GM12878 (cell line): ENCODE measurements at regions not wholly inside any gene's neighbourhood (a gene's known extent, or its start where the extent isn't known, plus 50 kb on each side); places are given as distances from the start of the nearest gene placed in this dataset.

Experiments
- ATAC-seq: fragments of 200-7000 bp; cut with Tn5 transposase; 3 replicates; pipeline ENCODE4 v1.9.1; 2020; ENCODE audit warnings: mild to moderate bottlenecking, moderate library complexity
- BruUV-seq: library from RNA; stranded (reverse); fragments of 400-500 nt; replicated peaks from 2 replicates; lab custom pipeline; 2021; lab: Mats Ljungman, UMichigan
- CTCF ChIA-PET: fragments of 300-600 bp; sonication (Branson Sonifier 250); formaldehyde crosslinking; extraction: SDS; loops from one replicate; lab custom pipeline; 2021; ENCODE audit warnings: inconsistent platforms; lab: Yijun Ruan, JAX
- POLR2A ChIA-PET: fragments of 350-600 bp; formaldehyde crosslinking; extraction: SDS; loops from one replicate; lab custom pipeline; 2021; ENCODE audit warnings: inconsistent platforms; lab: Charles Lee
- RAD21 ChIA-PET: fragments of 300-600 bp; sonication (Branson Sonifier 250); formaldehyde crosslinking; loops from one replicate; lab custom pipeline; 2023; ENCODE audit warnings: antibody characterized with exemption; ENCODE audit not compliant: unreplicated experiment; lab: Charles Lee
- SMC1A ChIA-PET: fragments of 300-600 bp; sonication (Branson Sonifier 250); formaldehyde crosslinking; loops from one replicate; lab custom pipeline; 2023; ENCODE audit not compliant: unreplicated experiment, uncharacterized antibody; lab: Charles Lee
- DNase-seq: peaks from one replicate; pipeline ENCODE4 v3.0.0-alpha.2; 2011; ENCODE audit warnings: low read depth, low spot score
- FAIRE-seq: peaks from 3 replicates; lab custom pipeline; 2011; peaks lifted over from hg19 to GRCh38; lab: Jason Lieb, UNC
- H2AFZ ChIP-seq: 2 replicates; pipeline ENCODE4 v1.6.0; 2011; ENCODE audit warnings: low read depth, low read length, control low read depth; ENCODE audit not compliant: control insufficient read depth
- H3K27ac ChIP-seq: 2 replicates; pipeline ENCODE4 v1.5.1; 2011; ENCODE audit warnings: control low read depth; ENCODE audit not compliant: control insufficient read depth, insufficient read depth
- H3K27me3 ChIP-seq, 2 experiments: replicated peaks in 1 of 2; 2 replicates each; pipeline versions ENCODE4 v1.6.0 to v1.6.1; 2011; ENCODE audit warnings: low read length in 1 of 2; ENCODE audit not compliant: control insufficient read depth in 2 of 2, insufficient read depth in 2 of 2
- H3K36me3 ChIP-seq, 2 experiments: 2 replicates each; pipeline ENCODE4 v1.5.1; 2011; ENCODE audit warnings: low read length in 1 of 2; ENCODE audit not compliant: control insufficient read depth in 2 of 2, insufficient read depth in 2 of 2
- H3K4me1 ChIP-seq: 2 replicates; pipeline ENCODE4 v1.6.1; 2011; ENCODE audit warnings: mild to moderate bottlenecking, low read length, moderate library complexity, mixed read lengths; ENCODE audit not compliant: control insufficient read depth, insufficient read depth
- H3K4me2 ChIP-seq: 2 replicates; pipeline ENCODE4 v1.6.0; 2011; ENCODE audit warnings: control low read depth; ENCODE audit not compliant: control insufficient read depth, insufficient read depth
- H3K4me3 ChIP-seq: fragments of 200-600 bp; sonication (generic); 2 replicates; pipeline ENCODE4 v1.5.1; 2016
- H3K79me2 ChIP-seq: 2 replicates; pipeline ENCODE4 v1.6.0; 2011; ENCODE audit warnings: low read length; ENCODE audit not compliant: control insufficient read depth, insufficient read depth
- H3K9ac ChIP-seq: 2 replicates; pipeline ENCODE4 v1.8.0; 2011; ENCODE audit warnings: low read length, control low read depth, mixed read lengths; ENCODE audit not compliant: control insufficient read depth, insufficient read depth
- H3K9me3 ChIP-seq: replicated peaks from 3 replicates; pipeline ENCODE4 v1.5.1; 2011; ENCODE audit warnings: mild to moderate bottlenecking, low read length; ENCODE audit not compliant: control insufficient read depth, insufficient read depth
- H4K20me1 ChIP-seq: 2 replicates; pipeline ENCODE4 v1.6.0; 2011; ENCODE audit not compliant: control insufficient read depth, insufficient read depth
- RUNX3 ChIP-seq: IDR thresholded peaks from 2 replicates; pipeline ENCODE4 v1.6.1; 2012; ENCODE audit warnings: low read length, inconsistent platforms
- TCF7 ChIP-seq: IDR thresholded peaks from 2 replicates; pipeline ENCODE4 v1.6.1; 2014; ENCODE audit warnings: antibody characterized with exemption, borderline replicate concordance
- ZBTB4 ChIP-seq: fragments of 450-650 bp; formaldehyde crosslinking; IDR thresholded peaks from 2 replicates; pipeline ENCODE4 v1.4.0; 2022; ENCODE audit warnings: mild to moderate bottlenecking, moderate library complexity
- WGBS: methylation state at CpG from one replicate; pipeline ENCODE4 v1.1.6; 2016; ENCODE audit warnings: low lambda C conversion rate; ENCODE audit not compliant: insufficient replicate concordance, insufficient coverage; ENCODE audit errors: missing lambda C conversion rate; 5-methylcytosine and 5-hydroxymethylcytosine counted together
- in situ Hi-C: fragments of 300-500 bp; cut with MboI; formaldehyde crosslinking; loops from 9 replicates; pipeline ENCODE4 v1.14.3; 2018; ENCODE audit warnings: mixed read lengths
- intact Hi-C: fragments of 100-400 bp; cut with micrococcal nuclease; formaldehyde crosslinking; loops from one replicate; pipeline ENCODE4 v1.14.2; 2022; ENCODE audit not compliant: unreplicated experiment

- TF ChIP-seq TCF7 (peak; percentile 39; the same call in 1 of the 2 replicates), ZBTB4 (CRISPR knock-in tag) (no peak), RUNX3 (peak; percentile 61; the same call in 1 of the 2 replicates)
These were observed 99.2 kb upstream of the LRRN1 start for GRCh38 chr3:3699816-3700633.

More at GRCh38 chr3:3699816-3700633, 99.2 kb upstream of the LRRN1 start:
- DNase-seq (no peak), FAIRE-seq (no peak), ATAC-seq (peak; percentile 30; the same call in 1 of the 3 replicates)
- ChIA-PET POLR2A (no interaction called here), SMC1A (interaction anchor here (1.3 to 1.4 kb wide), 2 partner anchors 8 to 12 kb away, joined by 3 read pairs; no protein-coding TSS in a partner anchor), CTCF (interaction anchor here (1.2 kb wide), 1 partner anchor 14 kb away, joined by 3 read pairs; no protein-coding TSS in a partner anchor), RAD21 (interaction anchor here (0.8 kb wide), 1 partner anchor 500 kb away, joined by 3 read pairs; no protein-coding TSS in a partner anchor)
- Histone ChIP-seq H3K9me3 (no peaks in the 10 kb centered on the region), H3K9ac (no peak overlapping the region), H3K4me3 (no peak overlapping the region), H3K36me3 (no peaks in the 10 kb centered on the region), H3K4me2 (no peak overlapping the region), H2AFZ (no peak overlapping the region), H3K79me2 (no peaks in the 10 kb centered on the region), H3K27me3 (no peaks in the 10 kb centered on the region), H4K20me1 (no peaks in the 10 kb centered on the region), H3K27ac (no peak overlapping the region), H3K4me1 (no peaks in the 10 kb centered on the region)
- in situ Hi-C loops = no loop called here
- intact Hi-C loops = no loop called here
- 8% methylated on average over 7 of the region's 7 CpGs for WGBS
- BruUV-seq = no TSS peak
